HCT116 (cell line): ENCODE measurements at regions not wholly inside any gene's neighbourhood (a gene's known extent, or its start where the extent isn't known, plus 50 kb on each side); places are given as distances from the start of the nearest gene placed in this dataset.

Experiments used
- ATAC-seq: fragments of 200-7000 bp; cut with Tn5 transposase; 2 replicates; pipeline ENCODE4 v1.9.1; 2020; ENCODE audit warnings: mild to moderate bottlenecking, moderate library complexity
- BruUV-seq: library from RNA; stranded (reverse); fragments of 400-500 nt; replicated peaks from 2 replicates; lab custom pipeline; 2021; lab: Mats Ljungman, UMichigan
- CTCF ChIA-PET: fragments of 300-600 bp; sonication (Branson Sonifier 250); formaldehyde crosslinking; loops from one replicate; lab custom pipeline; 2021; ENCODE audit warnings: antibody characterized with exemption; lab: Charles Lee
- POLR2A ChIA-PET: fragments of 300-600, 350-600 bp; sonication (Branson Sonifier 250); formaldehyde crosslinking; loops from one replicate; lab custom pipeline; 2021; ENCODE audit warnings: antibody characterized with exemption; lab: Charles Lee
- RAD21 ChIA-PET, 2 experiments: fragments of 300-600 bp; sonication (Branson Sonifier 250); formaldehyde crosslinking; loops; one replicate each; lab custom pipeline; 2023; ENCODE audit warnings: low total read pairs in 2 of 2; ENCODE audit not compliant: uncharacterized antibody in 2 of 2, unreplicated experiment in 2 of 2, low non-redundant PET in 1 of 2; lab: Charles Lee
- DNase-seq: peaks from one replicate; pipeline ENCODE4 v3.0.0-alpha.2; 2010; ENCODE audit warnings: low read depth, low spot score
- H2AFZ ChIP-seq: fragments of 200-600 bp; shearing (Covaris generic), sonication (generic); 2 replicates; pipeline ENCODE4 v1.6.1; 2017; ENCODE audit warnings: low read depth, mixed run types, mixed read lengths, antibody characterized with exemption, low read length; ENCODE audit not compliant: poor library complexity, severe bottlenecking
- H3K27ac ChIP-seq: 2 replicates; pipeline ENCODE4 v1.5.1; 2012; ENCODE audit warnings: low read depth, low read length
- H3K27me3 ChIP-seq: fragments of 200-600 bp; sonication (generic); 2 replicates; pipeline ENCODE4 v1.6.1; 2016; ENCODE audit warnings: mixed run types, low read length, mixed read lengths; ENCODE audit not compliant: insufficient read depth
- H3K36me3 ChIP-seq, 2 experiments: fragments of 200-500 bp in 1 of 2; fragments of 200-600 bp in 1 of 2; sonication (Bioruptor generic) in 1 of 2; sonication (generic) in 1 of 2; 2 replicates each; pipeline versions ENCODE4 v1.5.1 to v1.6.1; 2014 to 2016; ENCODE audit warnings: low read length in 2 of 2, inconsistent platforms in 1 of 2, mixed read lengths in 1 of 2, mixed run types in 1 of 2; ENCODE audit not compliant: insufficient read depth in 2 of 2, control insufficient read depth in 1 of 2
- H3K4me1 ChIP-seq, 2 experiments: fragments of 200-600 bp in 1 of 2; sonication (generic) in 1 of 2; 2 replicates each; pipeline versions ENCODE4 v1.5.1 to v1.6.1; 2012 to 2017; ENCODE audit warnings: low read length in 2 of 2, inconsistent platforms in 1 of 2, mild to moderate bottlenecking in 1 of 2, mixed read lengths in 1 of 2, mixed run types in 1 of 2, moderate library complexity in 1 of 2; ENCODE audit not compliant: insufficient read depth in 2 of 2, control insufficient read depth in 1 of 2
- H3K4me2 ChIP-seq: fragments of 200-600 bp; sonication (generic); 2 replicates; pipeline ENCODE4 v1.6.1; 2017; ENCODE audit warnings: mixed run types, low read length, mixed read lengths
- H3K4me3 ChIP-seq, 2 experiments: fragments of 200-600 bp in 1 of 2; sonication (generic) in 1 of 2; replicated peaks in 1 of 2; 2 replicates each; pipeline ENCODE4 v1.5.1; 2011 to 2016; ENCODE audit warnings: low read length in 2 of 2, control low read depth in 1 of 2, low read depth in 1 of 2, mild to moderate bottlenecking in 1 of 2, mixed read lengths in 1 of 2, mixed run types in 1 of 2
- H3K79me2 ChIP-seq: fragments of 200-600 bp; sonication (generic); 2 replicates; pipeline ENCODE4 v1.6.1; 2017; ENCODE audit warnings: mild to moderate bottlenecking, mixed run types, low read length, moderate library complexity, mixed read lengths; ENCODE audit not compliant: insufficient read depth
- H3K9ac ChIP-seq: fragments of 200-600 bp; sonication (generic); 2 replicates; pipeline ENCODE4 v1.6.1; 2016; ENCODE audit warnings: low read length, mixed read lengths
- H3K9me2 ChIP-seq: fragments of 200-600 bp; sonication (generic), shearing (Covaris generic); 2 replicates; pipeline ENCODE4 v1.6.1; 2017; ENCODE audit warnings: mixed run types, mild to moderate bottlenecking, moderate library complexity; ENCODE audit not compliant: insufficient read depth
- H3K9me3 ChIP-seq, 2 experiments: fragments of 200-500 bp in 1 of 2; fragments of 200-600 bp in 1 of 2; sonication (Bioruptor generic) in 1 of 2; sonication (generic) in 1 of 2; 2 replicates each; pipeline ENCODE4 v1.6.1; 2014 to 2017; ENCODE audit warnings: low read length in 2 of 2, mixed read lengths in 2 of 2, inconsistent platforms in 1 of 2, low read depth in 1 of 2, mild to moderate bottlenecking in 1 of 2, mixed run types in 1 of 2, moderate library complexity in 1 of 2; ENCODE audit not compliant: control insufficient read depth in 1 of 2, insufficient read depth in 1 of 2
- H4K20me1 ChIP-seq: fragments of 200-600 bp; sonication (generic), shearing (Covaris generic); 2 replicates; pipeline ENCODE4 v1.6.1; 2017; ENCODE audit warnings: mixed run types, mild to moderate bottlenecking, moderate library complexity; ENCODE audit not compliant: insufficient read depth
- CBX3 ChIP-seq: IDR thresholded peaks from 2 replicates; pipeline ENCODE4 v1.6.1; 2012; ENCODE audit warnings: low read depth
- CEBPB ChIP-seq: IDR thresholded peaks from 2 replicates; pipeline ENCODE4 v1.6.1; 2012; ENCODE audit warnings: low read depth
- CTCF ChIP-seq, 3 experiments: fragments of 200-600 bp in 1 of 3; sonication (generic) in 1 of 3; IDR thresholded peaks in 2 of 3; conservative IDR thresholded peaks in 1 of 3; 2 replicates each; pipeline ENCODE4 v1.5.1; 2012 to 2017; ENCODE audit warnings: low read depth in 2 of 3, low read length in 2 of 3, antibody characterized with exemption in 1 of 3, borderline replicate concordance in 1 of 3, control low read depth in 1 of 3, mild to moderate bottlenecking in 1 of 3, mixed read lengths in 1 of 3, mixed run types in 1 of 3, moderate library complexity in 1 of 3; ENCODE audit not compliant: insufficient read depth in 1 of 3
- EZH2phosphoT487 ChIP-seq: fragments of 200-600 bp; IDR thresholded peaks from 2 replicates; pipeline ENCODE4 v1.6.1; 2018; ENCODE audit warnings: antibody characterized with exemption, borderline replicate concordance
- FOSL1 ChIP-seq: IDR thresholded peaks from 2 replicates; pipeline ENCODE4 v1.6.1; 2012; ENCODE audit warnings: low read depth
- JUND ChIP-seq: IDR thresholded peaks from 2 replicates; pipeline ENCODE4 v1.6.1; 2012
- POLR2AphosphoS5 ChIP-seq: IDR thresholded peaks from 2 replicates; pipeline ENCODE4 v1.6.1; 2011; ENCODE audit warnings: mild to moderate bottlenecking, low read depth, low read length, moderate library complexity
- RAD21 ChIP-seq: IDR thresholded peaks from 2 replicates; pipeline ENCODE4 v1.6.1; 2012; ENCODE audit warnings: low read depth, mild to moderate bottlenecking
- SIN3A ChIP-seq: IDR thresholded peaks from 2 replicates; pipeline ENCODE4 v1.6.1; 2012; ENCODE audit warnings: low read depth
- SP1 ChIP-seq: IDR thresholded peaks from 2 replicates; pipeline ENCODE4 v1.6.1; 2012; ENCODE audit warnings: low read depth
- SRF ChIP-seq: IDR thresholded peaks from 2 replicates; pipeline ENCODE4 v1.6.1; 2012; ENCODE audit warnings: low read depth
- YY1 ChIP-seq: IDR thresholded peaks from 2 replicates; pipeline ENCODE4 v1.6.1; 2011; ENCODE audit warnings: low read length, low read depth, moderate library complexity, mild to moderate bottlenecking; ENCODE audit not compliant: insufficient replicate concordance; ENCODE audit errors: extremely low read depth
- ZFX ChIP-seq: fragments of 450-650 bp; IDR thresholded peaks from 2 replicates; pipeline ENCODE4 v1.6.1; 2017
- intact Hi-C: fragments of 100-400 bp; cut with micrococcal nuclease; formaldehyde crosslinking; loops from 2 replicates; pipeline ENCODE4 v1.10.0; 2022
- TF ChIP-seq, protein P1 (sequence below): IDR thresholded peaks from 2 replicates; pipeline ENCODE4 v1.6.1; 2011; ENCODE audit warnings: mild to moderate bottlenecking, low read length, moderate library complexity; ENCODE audit not compliant: insufficient replicate concordance; ENCODE audit errors: extremely low read depth
- TF ChIP-seq, protein P2 (sequence below): IDR thresholded peaks from 2 replicates; pipeline ENCODE4 v1.6.1; 2012
- TF ChIP-seq, protein P3 (sequence below): IDR thresholded peaks from 2 replicates; pipeline ENCODE4 v1.6.1; 2012

DNA sequence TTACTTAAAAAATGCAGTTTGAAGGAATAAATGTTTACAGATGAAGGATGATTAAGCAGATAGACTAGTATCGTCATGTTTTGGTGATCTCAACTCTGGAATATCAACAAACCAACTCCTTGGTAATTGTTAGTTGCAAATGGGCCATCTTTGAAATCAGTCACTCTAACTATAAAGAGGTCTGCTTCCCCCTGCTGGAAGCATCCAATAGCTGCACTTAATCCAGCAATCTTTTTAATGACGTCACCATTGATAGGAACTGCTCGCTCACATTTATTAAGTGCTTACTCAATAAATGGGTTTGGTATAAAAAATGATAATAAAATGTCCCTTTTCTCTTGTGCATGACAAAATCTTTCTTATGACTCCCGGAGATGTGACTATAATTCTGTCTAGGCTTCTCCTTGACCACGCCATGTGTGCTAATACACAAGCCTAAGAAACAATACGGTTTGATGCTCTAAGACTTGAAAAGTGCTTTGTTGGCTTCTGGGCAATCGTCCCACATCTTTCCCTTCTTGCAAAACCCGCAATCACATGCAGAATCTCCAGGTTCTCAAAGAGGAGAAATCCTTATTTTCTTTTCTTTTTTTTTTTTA is 227.6 kb upstream of the POU1F1 start:
- Histone ChIP-seq H2AFZ (peak overlapping the region; percentile 72), H3K79me2 (no peaks in the 10 kb centered on the region), H3K4me3 (no peak overlapping the region), H3K4me2 (no peak overlapping the region)
- RAD21 ChIA-PET = interaction anchor here in 1 of 2 experiments (0.8 kb wide), 1 partner anchor 205 kb away, joined by 3 read pairs; no protein-coding TSS in a partner anchor
- TF ChIP-seq CTCF (IDR thresholded peaks at IDR 0.05 in 2 of 3, conservative IDR thresholded peaks at IDR 0.05 in 1 of 3; ENCODE audit: borderline replicate concordance in 1 of 3, insufficient read depth in 1 of 3, low read depth in 2 of 3, low read length in 2 of 3) (peak; percentile 68 to 83 (median 77); a peak in 5 of 6 replicates), RAD21 (peak; percentile 79), SIN3A (no peak)
- TF ChIP-seq, all 23 proteins: peak for 2
- DNase-seq (peak; percentile 75), ATAC-seq (peak; percentile 74)
- H3K27ac ChIP-seq = no peak overlapping the region
- no peaks in the 10 kb centered on the region for H3K36me3 ChIP-seq
- no peak overlapping the region for H3K9ac ChIP-seq
- ChIA-PET CTCF (interaction anchor here (2.6 kb wide), 2 partner anchors 154 to 205 kb away, joined by 16 to 17 read pairs; no protein-coding TSS in a partner anchor), POLR2A (no interaction called here)
- intact Hi-C loops = loop anchor here (1.0 to 10.0 kb wide), 6 partner anchors 154 to 611 kb away; no protein-coding TSS in a partner anchor
- no peaks in the 10 kb centered on the region for H3K27me3 ChIP-seq
- no peaks in the 10 kb centered on the region for H3K4me1 ChIP-seq
- no TSS peak for BruUV-seq
- no peaks in the 10 kb centered on the region; the same call in 1 of the 2 replicates for H4K20me1 ChIP-seq
- H3K9me2 ChIP-seq = no peaks in the 10 kb centered on the region
- H3K9me3 ChIP-seq = no peaks in the 10 kb centered on the region

DNA sequence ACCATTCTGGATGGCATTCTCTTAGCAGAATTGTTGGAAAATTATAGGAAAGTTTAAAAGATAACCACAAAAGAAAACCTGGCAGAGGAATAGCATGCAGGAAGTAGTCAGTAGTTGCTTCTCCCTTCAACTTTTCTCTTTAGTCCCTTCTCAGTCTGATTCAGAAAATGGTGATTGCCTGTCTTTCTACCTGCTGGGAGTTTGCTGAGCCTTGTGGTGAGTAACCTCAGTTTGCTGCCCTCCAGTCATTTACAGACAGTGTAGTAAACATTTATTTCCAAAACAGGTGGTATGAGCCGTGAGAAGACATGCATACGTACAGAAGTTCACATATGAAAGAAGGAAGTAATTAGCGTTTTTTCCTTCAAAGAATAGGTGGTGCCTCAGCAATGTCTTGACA is 224.7 kb upstream of the POU1F1 start:
- CTCF ChIA-PET = interaction anchor here (0.9 kb wide), 1 partner anchor 150 kb away, joined by 3 read pairs; no protein-coding TSS in a partner anchor
- POLR2A ChIA-PET = no interaction called here
- Histone ChIP-seq H3K4me2 (no peak overlapping the region), H3K9me2 (no peaks in the 10 kb centered on the region), H3K9ac (no peak overlapping the region), H3K27me3 (no peaks in the 10 kb centered on the region; the same call in 1 of the 2 replicates), H3K4me1 (no peaks in the 10 kb centered on the region), H4K20me1 (no peaks in the 10 kb centered on the region), H3K79me2 (no peaks in the 10 kb centered on the region), H3K4me3 (no peak overlapping the region), H3K27ac (no peak overlapping the region), H3K9me3 (no peaks in the 10 kb centered on the region), H2AFZ (no peak overlapping the region), H3K36me3 (no peaks in the 10 kb centered on the region)
- intact Hi-C loops = loop anchor here (5.0 to 10.0 kb wide), 3 partner anchors 494 to 614 kb away; no protein-coding TSS in a partner anchor
- RAD21 ChIA-PET = no interaction called here
- BruUV-seq = no TSS peak
- DNase-seq = no peak
- no peak for ATAC-seq
- TF ChIP-seq SRF = no peak
- TF ChIP-seq JUND = no peak
- TF ChIP-seq YY1 = no peak
- TF ChIP-seq POLR2AphosphoS5 = no peak
- no peak for TF ChIP-seq FOSL1
- no peak for TF ChIP-seq SIN3A
- no peak for TF ChIP-seq EZH2phosphoT487
- no peak for TF ChIP-seq SP1
- no peak for TF ChIP-seq CBX3
- TF ChIP-seq, protein P1, sequence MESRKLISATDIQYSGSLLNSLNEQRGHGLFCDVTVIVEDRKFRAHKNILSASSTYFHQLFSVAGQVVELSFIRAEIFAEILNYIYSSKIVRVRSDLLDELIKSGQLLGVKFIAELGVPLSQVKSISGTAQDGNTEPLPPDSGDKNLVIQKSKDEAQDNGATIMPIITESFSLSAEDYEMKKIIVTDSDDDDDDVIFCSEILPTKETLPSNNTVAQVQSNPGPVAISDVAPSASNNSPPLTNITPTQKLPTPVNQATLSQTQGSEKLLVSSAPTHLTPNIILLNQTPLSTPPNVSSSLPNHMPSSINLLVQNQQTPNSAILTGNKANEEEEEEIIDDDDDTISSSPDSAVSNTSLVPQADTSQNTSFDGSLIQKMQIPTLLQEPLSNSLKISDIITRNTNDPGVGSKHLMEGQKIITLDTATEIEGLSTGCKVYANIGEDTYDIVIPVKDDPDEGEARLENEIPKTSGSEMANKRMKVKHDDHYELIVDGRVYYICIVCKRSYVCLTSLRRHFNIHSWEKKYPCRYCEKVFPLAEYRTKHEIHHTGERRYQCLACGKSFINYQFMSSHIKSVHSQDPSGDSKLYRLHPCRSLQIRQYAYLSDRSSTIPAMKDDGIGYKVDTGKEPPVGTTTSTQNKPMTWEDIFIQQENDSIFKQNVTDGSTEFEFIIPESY = no peak
- TF ChIP-seq, protein P2, sequence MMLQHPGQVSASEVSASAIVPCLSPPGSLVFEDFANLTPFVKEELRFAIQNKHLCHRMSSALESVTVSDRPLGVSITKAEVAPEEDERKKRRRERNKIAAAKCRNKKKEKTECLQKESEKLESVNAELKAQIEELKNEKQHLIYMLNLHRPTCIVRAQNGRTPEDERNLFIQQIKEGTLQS = no peak
- TF ChIP-seq, protein P3, sequence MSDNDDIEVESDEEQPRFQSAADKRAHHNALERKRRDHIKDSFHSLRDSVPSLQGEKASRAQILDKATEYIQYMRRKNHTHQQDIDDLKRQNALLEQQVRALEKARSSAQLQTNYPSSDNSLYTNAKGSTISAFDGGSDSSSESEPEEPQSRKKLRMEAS = no peak
- TF ChIP-seq ZFX = no peak
- TF ChIP-seq CEBPB = no peak
- TF ChIP-seq RAD21 = no peak
